ENCODE measurements at regions not wholly inside any gene's neighbourhood (a gene's known extent, or its start where the extent isn't known, plus 50 kb on each side); places are given as distances from the start of the nearest gene placed in this dataset.

DNA sequence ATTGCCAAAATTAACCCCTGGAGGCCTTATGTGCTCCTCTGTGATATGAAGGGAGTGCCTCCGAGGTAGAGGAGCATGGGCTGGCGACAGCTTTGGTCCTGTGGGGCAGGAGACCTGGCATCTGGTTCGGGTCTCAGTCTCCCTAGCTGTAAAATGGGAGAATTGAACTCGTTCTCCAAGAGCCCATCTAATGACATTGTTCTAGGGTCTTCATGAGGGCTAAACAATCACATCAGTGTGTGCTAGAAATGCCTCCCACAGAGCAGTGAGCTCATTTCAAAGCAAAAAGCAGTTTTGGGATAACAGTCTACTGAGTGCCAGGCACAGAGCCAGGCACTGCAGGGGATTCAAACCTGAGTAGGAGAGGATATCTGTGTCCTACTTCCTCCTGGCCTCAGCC, 248.0 kb downstream of the RPS24 start:
- POLR2A ChIA-PET (ENCODE audit: unreplicated experiment), result no interaction called here
- H3K27me3 ChIP-seq (ENCODE audit: insufficient read depth, low read depth), result peaks cover 17% of the 10 kb centered on the region; the same call in 1 of the 2 replicates

DNA sequence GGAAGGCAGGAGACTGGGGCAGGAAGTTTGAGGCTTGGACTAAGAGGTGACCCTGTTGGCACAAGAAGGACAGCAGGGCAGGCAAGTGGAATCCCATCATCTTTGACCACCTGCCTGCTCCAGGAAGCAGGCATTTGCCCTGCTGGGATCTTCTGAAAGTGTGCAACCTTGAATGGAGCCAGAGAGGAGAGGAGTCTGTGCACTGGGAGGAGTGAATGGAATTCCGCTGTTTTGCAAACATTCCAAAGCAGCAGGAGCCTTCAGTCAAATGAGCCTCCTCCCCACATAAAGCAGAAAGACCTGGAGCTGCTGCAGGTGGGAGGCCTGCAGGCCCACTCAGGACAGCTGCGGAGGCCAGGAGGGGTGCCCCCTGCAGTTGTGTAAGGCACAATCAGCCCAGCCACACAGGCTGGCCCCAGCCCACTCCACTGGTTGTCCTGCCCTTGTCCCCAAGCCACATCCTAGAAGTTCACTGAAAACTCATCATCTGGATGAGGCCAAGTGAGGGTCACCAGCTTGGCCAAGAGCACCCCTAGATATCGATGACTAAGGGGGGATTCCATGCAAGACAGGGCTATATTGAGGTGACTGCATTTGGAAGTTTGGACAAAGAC, 249.5 kb downstream of the RPS24 start:
- Histone ChIP-seq H2AFZ (no peak overlapping the region), H3K4me3 (no peak overlapping the region), H3K4me1 (replicated peaks; ENCODE audit: insufficient read depth) (no peaks in the 10 kb centered on the region), H3K9me3 (ENCODE audit: insufficient read depth, low read depth) (no peaks in the 10 kb centered on the region), H3K27me3 (ENCODE audit: insufficient read depth, low read depth) (peaks cover 29% of the 10 kb centered on the region; the same call in 1 of the 2 replicates), H4K20me1 (ENCODE audit: insufficient read depth) (no peaks in the 10 kb centered on the region), H3K27ac (no peak overlapping the region), H3K4me2 (no peak overlapping the region), H3K9me2 (ENCODE audit: insufficient read depth) (no peaks in the 10 kb centered on the region), H3F3A (ENCODE audit: insufficient read depth, low read depth) (no peaks in the 10 kb centered on the region), H3K36me3 (ENCODE audit: low read depth) (no peaks in the 10 kb centered on the region), H3K79me2 (ENCODE audit: low read depth) (no peaks in the 10 kb centered on the region)
- POLR2A ChIA-PET (ENCODE audit: unreplicated experiment), result no interaction called here
- BruUV-seq (replicated peaks), result no TSS peak
- TF ChIP-seq EZH2 (IDR thresholded peaks at IDR 0.05; ENCODE audit: low read depth), result no peak
- no peak for TF ChIP-seq CTCF (conservative IDR thresholded peaks at IDR 0.05)
- CTCF ChIA-PET, result no interaction called here
- intact Hi-C loops (cut with micrococcal nuclease; ENCODE audit: unreplicated experiment), result no loop called here
- DNase-seq, result no peak

More for the DNA sequence above, 248.0 kb downstream of the RPS24 start:
- no TSS peak for BruUV-seq (replicated peaks)
- H3K9me2 ChIP-seq (ENCODE audit: insufficient read depth), result no peaks in the 10 kb centered on the region
- no peaks in the 10 kb centered on the region for H4K20me1 ChIP-seq (ENCODE audit: insufficient read depth)
- intact Hi-C loops (cut with micrococcal nuclease; ENCODE audit: unreplicated experiment), result no loop called here
- H3F3A ChIP-seq (ENCODE audit: insufficient read depth, low read depth), result no peaks in the 10 kb centered on the region
- no peaks in the 10 kb centered on the region for H3K4me1 ChIP-seq (replicated peaks; ENCODE audit: insufficient read depth)
- no peak for TF ChIP-seq EZH2 (IDR thresholded peaks at IDR 0.05; ENCODE audit: low read depth)
- TF ChIP-seq CTCF (conservative IDR thresholded peaks at IDR 0.05), result no peak
- H3K9me3 ChIP-seq (ENCODE audit: insufficient read depth, low read depth), result no peaks in the 10 kb centered on the region
- no peak overlapping the region for H3K4me3 ChIP-seq
- no peaks in the 10 kb centered on the region for H3K79me2 ChIP-seq (ENCODE audit: low read depth)
- no peak overlapping the region for H2AFZ ChIP-seq
- no peak overlapping the region for H3K4me2 ChIP-seq
- no peaks in the 10 kb centered on the region for H3K36me3 ChIP-seq (ENCODE audit: low read depth)
- no peak overlapping the region for H3K27ac ChIP-seq
- CTCF ChIA-PET, result no interaction called here
- no peak for DNase-seq

DNA sequence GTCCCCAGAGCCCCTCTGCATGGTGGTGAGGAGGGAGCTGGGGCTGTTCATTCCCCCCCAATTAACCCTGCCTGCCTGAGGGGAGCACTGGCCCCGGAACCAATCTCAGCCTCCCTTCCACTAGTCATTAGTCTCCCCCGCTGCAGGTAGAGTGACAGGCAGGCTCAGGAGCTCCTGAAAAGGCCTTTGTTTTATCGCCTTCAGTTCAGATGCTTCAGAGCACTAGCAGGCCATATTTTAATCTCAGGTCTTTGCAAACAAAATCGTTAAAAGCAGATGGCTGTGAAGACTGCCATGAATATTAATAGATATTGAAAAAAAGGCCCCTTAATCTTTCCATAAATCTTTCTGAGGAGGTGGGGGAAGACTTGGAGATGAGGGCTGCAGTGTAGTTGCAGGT, 250.7 kb downstream of the RPS24 start:
- Histone ChIP-seq H2AFZ (no peak overlapping the region), H3K27me3 (ENCODE audit: insufficient read depth, low read depth) (peaks cover 36% of the 10 kb centered on the region), H4K20me1 (ENCODE audit: insufficient read depth) (no peaks in the 10 kb centered on the region), H3K4me3 (no peak overlapping the region), H3K27ac (no peak overlapping the region), H3F3A (ENCODE audit: insufficient read depth, low read depth) (no peaks in the 10 kb centered on the region), H3K9me3 (ENCODE audit: insufficient read depth, low read depth) (no peaks in the 10 kb centered on the region), H3K9me2 (ENCODE audit: insufficient read depth) (no peaks in the 10 kb centered on the region), H3K4me2 (no peak overlapping the region), H3K79me2 (ENCODE audit: low read depth) (no peaks in the 10 kb centered on the region), H3K36me3 (ENCODE audit: low read depth) (no peaks in the 10 kb centered on the region), H3K4me1 (replicated peaks; ENCODE audit: insufficient read depth) (no peaks in the 10 kb centered on the region)
- no peak for DNase-seq
- ChIA-PET CTCF (no interaction called here), POLR2A (ENCODE audit: unreplicated experiment) (no interaction called here)
- no TSS peak for BruUV-seq (replicated peaks)
- intact Hi-C loops (cut with micrococcal nuclease; ENCODE audit: unreplicated experiment), result no loop called here
- no peak for TF ChIP-seq EZH2 (IDR thresholded peaks at IDR 0.05; ENCODE audit: low read depth)
- TF ChIP-seq CTCF (conservative IDR thresholded peaks at IDR 0.05), result no peak

Measured in PC-9 (cell line).